ENCODE measurements at regions not wholly inside any gene's neighbourhood (a gene's known extent, or its start where the extent isn't known, plus 50 kb on each side); places are given as distances from the start of the nearest gene placed in this dataset.
"Not testable (repeated sequence)": the region's sequence is repeated elsewhere in the genome, so short reads cannot be mapped to it uniquely, and the experiment has no call there.

DNA sequence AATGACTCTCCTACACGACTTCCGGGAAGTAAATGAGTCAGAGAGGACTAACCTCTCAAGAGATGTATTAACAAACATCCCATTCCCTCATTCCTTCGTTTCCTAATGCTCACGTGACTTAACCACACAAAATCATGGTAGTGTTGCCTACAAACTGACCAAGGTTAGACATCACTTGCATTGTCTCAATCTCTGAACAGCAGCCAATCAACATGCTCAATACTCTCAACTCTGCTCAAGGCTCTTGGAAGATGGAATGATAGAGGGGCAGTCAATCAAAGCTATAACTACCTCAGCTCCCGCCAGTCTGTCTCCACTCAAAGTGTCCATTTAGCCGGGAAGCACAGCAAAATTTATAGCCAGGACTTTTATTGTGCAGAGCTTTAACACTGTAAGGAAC lies 143.8 kb upstream of the PIK3R1 start:
- H3K4me3 ChIP-seq (ENCODE audit: control insufficient read depth, low read depth, low read length), result no peak overlapping the region
- no peak for DNase-seq (ENCODE audit: low read depth)
- TF ChIP-seq CTCF (IDR thresholded peaks at IDR 0.05; ENCODE audit: control insufficient read depth, insufficient read depth, low read depth, low read length, missing control alignments), result no peak

- H3K4me3 ChIP-seq (ENCODE audit: control insufficient read depth, low read depth, low read length), result no peak overlapping the region
- TF ChIP-seq CTCF (IDR thresholded peaks at IDR 0.05; ENCODE audit: control insufficient read depth, insufficient read depth, low read depth, low read length, missing control alignments), result no peak
- no peak for DNase-seq (ENCODE audit: low read depth)
Measured at GRCh38 chr5:68071282-68071632, 144.3 kb upstream of the PIK3R1 start.

GRCh38 chr5:68070591-68071281 lies 144.8 kb upstream of the PIK3R1 start:
- DNase-seq (ENCODE audit: low read depth), result no peak
- H3K4me3 ChIP-seq (ENCODE audit: control insufficient read depth, low read depth, low read length), result no peak overlapping the region
- no peak for TF ChIP-seq CTCF (IDR thresholded peaks at IDR 0.05; ENCODE audit: control insufficient read depth, insufficient read depth, low read depth, low read length, missing control alignments)

- DNase-seq (ENCODE audit: low read depth), result no peak
- no peak for TF ChIP-seq CTCF (IDR thresholded peaks at IDR 0.05; ENCODE audit: control insufficient read depth, insufficient read depth, low read depth, low read length, missing control alignments)
- no peak overlapping the region for H3K4me3 ChIP-seq (ENCODE audit: control insufficient read depth, low read depth, low read length)
Measured at GRCh38 chr5:68067976-68068603, 147.5 kb upstream of the PIK3R1 start.

GRCh38 chr5:68067291-68067690 lies 148.3 kb upstream of the PIK3R1 start:
- no peak for DNase-seq (ENCODE audit: low read depth)
- H3K4me3 ChIP-seq (ENCODE audit: control insufficient read depth, low read depth, low read length), result no peak overlapping the region
- no peak for TF ChIP-seq CTCF (IDR thresholded peaks at IDR 0.05; ENCODE audit: control insufficient read depth, insufficient read depth, low read depth, low read length, missing control alignments)

- no peak for DNase-seq (ENCODE audit: low read depth)
- TF ChIP-seq CTCF (IDR thresholded peaks at IDR 0.05; ENCODE audit: control insufficient read depth, insufficient read depth, low read depth, low read length, missing control alignments), result no peak
- no peak overlapping the region for H3K4me3 ChIP-seq (ENCODE audit: control insufficient read depth, low read depth, low read length)
Measured at GRCh38 chr5:68066277-68066955, 149.1 kb upstream of the PIK3R1 start.

- not testable (repeated sequence) for DNase-seq (ENCODE audit: low read depth); H3K4me3 ChIP-seq (ENCODE audit: control insufficient read depth, low read depth, low read length)
Measured at GRCh38 chr5:68065321-68065720, 150.2 kb upstream of the PIK3R1 start.

Data from AG09309 (cell line).